GM12864 (cell line): ENCODE measurements at regions not wholly inside any gene's neighbourhood (a gene's known extent, or its start where the extent isn't known, plus 50 kb on each side); places are given as distances from the start of the nearest gene placed in this dataset.

Source experiments
- DNase-seq: peaks from one replicate; pipeline ENCODE4 v3.0.0-alpha.2; 2011; ENCODE audit warnings: low read depth
- H3K4me3 ChIP-seq: 2 replicates; pipeline ENCODE4 v1.5.1; 2011; ENCODE audit warnings: mild to moderate bottlenecking, low read depth, low read length, control low read depth
- TF ChIP-seq, protein P1 (sequence below): IDR thresholded peaks from 2 replicates; pipeline ENCODE4 v1.5.1; 2011; ENCODE audit warnings: low read depth, mild to moderate bottlenecking, moderate library complexity, low read length, control low read depth, inconsistent platforms; ENCODE audit errors: missing control alignments

DNA sequence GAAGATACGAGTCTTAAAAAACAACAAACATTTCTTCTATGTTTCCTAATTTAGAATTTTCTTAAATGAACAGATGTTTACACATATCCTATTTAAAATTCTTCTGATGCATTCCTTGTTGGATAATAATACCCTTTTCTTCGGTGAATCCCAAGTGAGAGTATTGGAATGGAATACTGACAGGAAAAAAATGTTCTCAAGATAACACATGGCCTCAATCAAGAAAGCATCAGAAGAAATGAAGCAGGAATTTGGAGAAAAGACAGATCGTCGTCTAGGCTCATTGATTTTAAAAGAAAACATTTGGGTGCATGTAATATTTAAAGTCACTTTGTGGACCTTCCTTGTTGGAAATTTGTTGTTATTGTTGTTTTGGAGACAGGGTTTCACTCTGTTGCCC lies 196.9 kb upstream of the ANK2 start:
- TF ChIP-seq, protein P1, sequence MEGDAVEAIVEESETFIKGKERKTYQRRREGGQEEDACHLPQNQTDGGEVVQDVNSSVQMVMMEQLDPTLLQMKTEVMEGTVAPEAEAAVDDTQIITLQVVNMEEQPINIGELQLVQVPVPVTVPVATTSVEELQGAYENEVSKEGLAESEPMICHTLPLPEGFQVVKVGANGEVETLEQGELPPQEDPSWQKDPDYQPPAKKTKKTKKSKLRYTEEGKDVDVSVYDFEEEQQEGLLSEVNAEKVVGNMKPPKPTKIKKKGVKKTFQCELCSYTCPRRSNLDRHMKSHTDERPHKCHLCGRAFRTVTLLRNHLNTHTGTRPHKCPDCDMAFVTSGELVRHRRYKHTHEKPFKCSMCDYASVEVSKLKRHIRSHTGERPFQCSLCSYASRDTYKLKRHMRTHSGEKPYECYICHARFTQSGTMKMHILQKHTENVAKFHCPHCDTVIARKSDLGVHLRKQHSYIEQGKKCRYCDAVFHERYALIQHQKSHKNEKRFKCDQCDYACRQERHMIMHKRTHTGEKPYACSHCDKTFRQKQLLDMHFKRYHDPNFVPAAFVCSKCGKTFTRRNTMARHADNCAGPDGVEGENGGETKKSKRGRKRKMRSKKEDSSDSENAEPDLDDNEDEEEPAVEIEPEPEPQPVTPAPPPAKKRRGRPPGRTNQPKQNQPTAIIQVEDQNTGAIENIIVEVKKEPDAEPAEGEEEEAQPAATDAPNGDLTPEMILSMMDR = no peak
- DNase-seq = no peak
- no peak overlapping the region for H3K4me3 ChIP-seq

DNA sequence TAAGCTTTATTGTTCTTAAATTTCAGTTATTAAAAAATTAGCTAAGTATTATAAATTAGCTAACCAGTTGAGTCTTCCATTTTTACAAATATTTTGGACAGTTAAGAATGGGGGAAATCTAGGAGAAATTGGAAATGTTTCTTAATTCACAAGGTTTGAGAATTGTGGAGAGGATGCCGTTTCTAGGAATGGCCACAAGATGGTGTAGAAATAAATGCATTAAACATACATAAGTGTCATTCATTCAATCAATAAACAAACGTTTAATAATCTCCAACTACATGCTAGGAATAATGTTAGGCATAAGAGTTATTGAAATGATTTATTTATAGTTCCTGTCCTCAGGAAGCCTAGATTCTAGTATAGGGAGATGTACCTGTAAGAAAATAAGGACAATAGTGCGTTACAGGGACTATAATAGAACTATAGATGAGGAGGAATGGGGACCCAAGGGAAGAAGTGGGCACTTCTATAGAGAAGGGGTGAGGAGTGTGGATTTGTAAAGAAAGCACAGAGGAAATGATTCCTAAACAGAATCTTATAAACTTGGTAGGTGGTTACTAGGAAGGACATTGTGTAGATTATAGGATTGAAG lies 195.7 kb upstream of the ANK2 start:
- DNase-seq = no peak
- H3K4me3 ChIP-seq = no peak overlapping the region
- TF ChIP-seq, protein P1 = peak; percentile 36

DNA sequence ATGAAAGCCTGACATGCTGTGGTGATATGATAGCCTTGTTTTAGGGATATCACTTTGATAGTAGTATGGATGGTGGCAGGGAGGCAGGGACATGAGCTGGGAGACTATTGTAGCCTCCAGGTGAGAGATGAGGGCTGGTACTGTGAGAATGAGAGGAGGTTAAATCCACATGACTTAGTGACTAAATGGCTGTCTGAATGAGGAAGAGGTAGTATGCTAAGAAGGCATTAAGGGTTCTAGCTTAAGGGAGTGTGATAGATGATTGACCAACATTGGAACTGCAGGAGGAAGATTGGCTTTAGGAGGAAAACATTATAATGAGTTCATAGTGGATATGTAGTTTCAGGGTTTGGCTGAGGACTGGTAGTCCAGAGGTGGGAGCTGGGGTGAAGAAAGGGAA lies 195.0 kb upstream of the ANK2 start:
- TF ChIP-seq, protein P1 = no peak
- no peak for DNase-seq
- H3K4me3 ChIP-seq = no peak overlapping the region

DNA sequence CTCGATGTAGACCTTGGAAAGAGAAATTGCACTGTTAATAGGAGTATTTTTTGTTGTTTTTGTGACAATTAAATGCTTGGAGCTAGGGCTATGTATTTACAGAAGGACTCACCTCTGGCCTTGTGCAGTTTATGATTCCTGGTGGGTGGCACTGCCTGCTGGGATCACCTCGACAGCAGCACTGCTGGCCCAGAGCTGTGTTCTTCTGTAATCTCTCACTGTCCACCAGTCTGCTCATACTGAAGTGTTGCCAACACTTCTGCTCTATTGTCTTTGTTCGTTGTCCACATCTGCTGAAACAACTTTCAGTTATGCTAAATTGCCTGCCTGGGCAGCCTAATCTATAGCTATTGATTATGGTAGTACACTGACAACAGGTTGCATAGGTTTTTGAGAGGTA lies 194.4 kb upstream of the ANK2 start:
- no peak overlapping the region for H3K4me3 ChIP-seq
- TF ChIP-seq, protein P1 = no peak
- DNase-seq = no peak

GRCh38 chr4:112857461-112857860 lies 192.0 kb upstream of the ANK2 start:
- TF ChIP-seq, protein P1 = no peak
- DNase-seq = no peak
- H3K4me3 ChIP-seq = no peak overlapping the region

DNA sequence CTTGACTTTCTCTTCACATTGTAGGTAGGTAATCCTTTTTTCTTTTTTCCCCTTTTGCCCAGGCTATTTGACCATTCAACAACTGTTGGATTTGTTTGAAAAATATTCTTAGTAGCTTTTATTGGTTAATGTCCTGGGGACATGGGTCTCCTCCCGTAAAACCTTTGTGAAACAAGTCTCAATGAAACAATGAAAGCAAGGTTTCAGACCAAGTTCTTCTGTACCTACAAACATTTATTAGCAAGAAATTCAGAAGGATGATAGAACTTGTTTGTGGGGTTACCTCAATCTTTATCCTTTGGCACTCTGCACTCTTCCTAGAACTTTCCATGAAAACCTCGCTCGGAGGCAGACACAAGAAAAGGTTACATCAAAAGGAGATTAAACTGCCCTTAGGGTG lies 190.7 kb upstream of the ANK2 start:
- TF ChIP-seq, protein P1 = no peak
- DNase-seq = no peak
- no peak overlapping the region for H3K4me3 ChIP-seq

- TF ChIP-seq, protein P1 = no peak
- DNase-seq = no peak
- no peak overlapping the region for H3K4me3 ChIP-seq
These were observed 189.8 kb upstream of the ANK2 start for GRCh38 chr4:112859456-112860184.
